GM23248 (cell line): ENCODE measurements at regions not wholly inside any gene's neighbourhood (a gene's known extent, or its start where the extent isn't known, plus 50 kb on each side); places are given as distances from the start of the nearest gene placed in this dataset.

Source experiments
- DNase-seq: peaks from one replicate; pipeline ENCODE4 v3.0.0-alpha.2; 2015
- H2AFZ ChIP-seq: fragments of 200-600 bp; sonication (generic); 2 replicates; pipeline ENCODE4 v1.6.1; 2016; ENCODE audit warnings: antibody characterized with exemption
- H3F3A ChIP-seq: fragments of 200-600 bp; sonication (generic); 2 replicates; pipeline ENCODE4 v1.6.1; 2016; ENCODE audit warnings: mild to moderate bottlenecking, antibody characterized with exemption, mixed run types; ENCODE audit not compliant: insufficient read depth
- H3K27ac ChIP-seq: fragments of 200-600 bp; sonication (generic); 2 replicates; pipeline ENCODE4 v1.5.1; 2016; ENCODE audit warnings: mild to moderate bottlenecking
- H3K27me3 ChIP-seq: fragments of 200-600 bp; sonication (generic); replicated peaks from 2 replicates; pipeline ENCODE4 v1.6.1; 2016; ENCODE audit warnings: mild to moderate bottlenecking; ENCODE audit not compliant: insufficient read depth
- H3K36me3 ChIP-seq: fragments of 200-600 bp; sonication (generic); 2 replicates; pipeline ENCODE4 v1.6.1; 2016; ENCODE audit warnings: low read depth, mild to moderate bottlenecking
- H3K4me1 ChIP-seq: fragments of 200-600 bp; sonication (generic); 2 replicates; pipeline ENCODE4 v1.6.1; 2016; ENCODE audit warnings: mild to moderate bottlenecking; ENCODE audit not compliant: insufficient read depth
- H3K4me2 ChIP-seq: fragments of 200-600 bp; sonication (generic); one replicate; pipeline ENCODE4 v1.6.1; 2016; ENCODE audit warnings: mild to moderate bottlenecking; ENCODE audit not compliant: unreplicated experiment
- H3K4me3 ChIP-seq: fragments of 200-600 bp; sonication (generic); 2 replicates; pipeline ENCODE4 v1.5.1; 2016; ENCODE audit warnings: mild to moderate bottlenecking
- H3K79me2 ChIP-seq: fragments of 200-600 bp; sonication (generic); 2 replicates; pipeline ENCODE4 v1.6.1; 2016; ENCODE audit warnings: mild to moderate bottlenecking; ENCODE audit not compliant: insufficient read depth
- H3K9ac ChIP-seq: fragments of 200-600 bp; sonication (generic); 2 replicates; pipeline ENCODE4 v1.6.1; 2016; ENCODE audit warnings: mild to moderate bottlenecking
- H3K9me2 ChIP-seq: fragments of 200-600 bp; sonication (generic); 2 replicates; pipeline ENCODE4 v1.6.1; 2016; ENCODE audit warnings: mixed run types, mild to moderate bottlenecking, moderate library complexity; ENCODE audit not compliant: insufficient read depth
- H3K9me3 ChIP-seq: fragments of 200-600 bp; sonication (generic); one replicate; pipeline ENCODE4 v1.6.1; 2017; ENCODE audit warnings: low read depth
- H4K20me1 ChIP-seq: fragments of 200-600 bp; sonication (generic); 2 replicates; pipeline ENCODE4 v1.6.0; 2016; ENCODE audit not compliant: insufficient read depth
- EZH2 ChIP-seq: fragments of 200-600 bp; sonication (generic); IDR thresholded peaks from 2 replicates; pipeline ENCODE4 v1.6.1; 2018; ENCODE audit warnings: antibody characterized with exemption, mild to moderate bottlenecking; ENCODE audit not compliant: insufficient read depth, poor library complexity, severe bottlenecking
- EZH2phosphoT487 ChIP-seq: fragments of 200-600 bp; sonication (generic); IDR thresholded peaks from 2 replicates; pipeline ENCODE4 v1.6.1; 2018; ENCODE audit warnings: antibody characterized with exemption, moderate library complexity, mild to moderate bottlenecking, low read depth; ENCODE audit not compliant: insufficient read depth
- WGBS, 2 experiments: methylation state at CpG; one replicate each; pipeline ENCODE4 v1.1.6; 2015 to 2017; ENCODE audit warnings: low lambda C conversion rate in 2 of 2, low coverage in 1 of 2; ENCODE audit errors: missing lambda C conversion rate in 2 of 2; 5-methylcytosine and 5-hydroxymethylcytosine counted together
- in situ Hi-C: fragments of 300-500 bp; cut with MboI; formaldehyde crosslinking; loops from 2 replicates; pipeline ENCODE4 v1.15.0; 2020

DNA sequence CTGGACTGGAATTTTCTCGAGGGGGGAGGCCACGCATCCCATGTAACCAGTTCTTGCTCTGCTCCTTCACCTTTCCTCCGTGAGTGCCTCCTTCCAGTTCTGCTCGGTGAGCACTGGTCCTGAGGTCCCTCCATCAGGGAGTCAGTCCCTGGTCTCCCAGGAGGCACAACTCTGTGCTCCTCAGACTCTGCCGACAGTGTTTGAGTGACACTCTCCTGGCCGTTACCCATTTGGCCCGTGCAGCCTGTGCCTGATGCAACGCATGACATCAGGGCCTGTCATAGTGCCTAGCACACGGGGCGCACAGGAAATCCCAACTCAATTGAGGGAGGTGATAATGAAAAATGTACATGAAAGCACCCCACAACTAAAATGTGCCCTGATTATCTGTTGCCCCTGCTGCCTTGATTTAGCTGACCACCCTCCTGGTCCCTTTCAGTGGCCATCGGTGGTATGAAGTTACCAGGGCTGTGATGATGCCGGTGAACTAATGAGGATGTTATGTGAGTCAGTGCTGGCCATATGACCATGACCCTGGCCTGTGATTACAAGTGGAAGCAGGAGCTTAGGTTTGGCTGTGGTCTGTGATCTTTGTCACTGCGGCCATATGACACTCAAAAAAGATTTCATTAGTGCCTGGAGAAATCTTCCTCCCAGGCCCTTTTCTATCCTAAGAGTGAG lies 144.6 kb downstream of the TDRD15 start:
- no peak for DNase-seq
- Histone ChIP-seq H3K9me3 (no peaks in the 10 kb centered on the region), H3K9ac (no peak overlapping the region), H3K79me2 (no peaks in the 10 kb centered on the region), H3F3A (no peaks in the 10 kb centered on the region), H2AFZ (no peak overlapping the region), H3K9me2 (no peaks in the 10 kb centered on the region), H4K20me1 (no peaks in the 10 kb centered on the region), H3K4me2 (no peak overlapping the region), H3K36me3 (no peaks in the 10 kb centered on the region), H3K27ac (no peak overlapping the region), H3K27me3 (no peaks in the 10 kb centered on the region), H3K4me1 (no peaks in the 10 kb centered on the region), H3K4me3 (no peak overlapping the region)
- in situ Hi-C loops: no loop called here
- TF ChIP-seq EZH2phosphoT487 (no peak), EZH2 (no peak)
- WGBS, 2 experiments: 32 to 36% methylated on average over 13 of the region's 13 CpGs

DNA sequence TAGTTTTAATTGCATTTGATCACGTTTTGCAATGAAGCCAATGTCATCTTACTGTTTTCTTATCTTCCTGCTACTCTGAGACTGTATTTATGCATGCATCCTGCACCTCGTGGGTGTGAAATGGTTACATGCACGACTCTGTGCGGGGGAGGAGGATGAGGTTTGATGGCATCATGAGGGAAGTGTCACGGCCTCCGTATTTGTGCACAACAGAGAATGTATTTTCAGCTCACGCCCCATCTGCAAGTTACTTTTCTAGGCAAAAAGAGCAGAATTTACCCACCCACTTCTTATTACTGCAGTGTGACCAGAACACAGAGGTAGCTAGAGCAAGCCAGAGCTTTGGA lies 145.1 kb downstream of the TDRD15 start:
- TF ChIP-seq EZH2 (no peak), EZH2phosphoT487 (no peak)
- no peak overlapping the region for H3K4me2 ChIP-seq
- in situ Hi-C loops: no loop called here

DNA sequence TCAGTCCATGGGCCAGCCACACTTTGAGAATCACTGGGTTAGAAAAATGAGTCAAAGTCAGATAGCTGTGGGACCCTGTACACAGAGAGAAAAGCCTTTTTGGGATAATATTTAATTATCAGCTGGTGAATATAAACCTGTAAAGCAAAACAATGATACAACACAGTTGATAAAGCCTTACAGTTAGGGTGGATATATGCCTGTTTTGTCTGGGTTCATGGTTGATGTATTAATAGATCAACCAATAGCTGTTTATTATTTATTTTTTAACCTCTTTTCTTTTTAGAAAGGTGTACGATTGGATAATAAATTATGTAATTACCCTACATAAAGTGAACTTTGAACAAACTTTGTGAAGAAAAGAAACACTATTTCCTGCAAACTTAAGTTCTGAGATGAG lies 145.6 kb downstream of the TDRD15 start:
- no peaks in the 10 kb centered on the region for H3K79me2 ChIP-seq

More for the DNA sequence above, 145.1 kb downstream of the TDRD15 start:
- no peak overlapping the region for H3K27ac ChIP-seq
- whole genome bisulfite sequencing, 2 experiments: 13 to 20% methylated on average over 7 of the region's 7 CpGs
- no peak for DNase-seq
- H3K9me3 ChIP-seq: no peaks in the 10 kb centered on the region
- H3K4me3 ChIP-seq: no peak overlapping the region
- no peaks in the 10 kb centered on the region for H3K27me3 ChIP-seq
- H3K4me1 ChIP-seq: no peaks in the 10 kb centered on the region
- H3K9me2 ChIP-seq: no peaks in the 10 kb centered on the region
- H4K20me1 ChIP-seq: no peaks in the 10 kb centered on the region
- H3F3A ChIP-seq: no peaks in the 10 kb centered on the region
- H2AFZ ChIP-seq: no peak overlapping the region
- no peak overlapping the region for H3K9ac ChIP-seq
- H3K36me3 ChIP-seq: no peaks in the 10 kb centered on the region
- H3K79me2 ChIP-seq: no peaks in the 10 kb centered on the region

DNA sequence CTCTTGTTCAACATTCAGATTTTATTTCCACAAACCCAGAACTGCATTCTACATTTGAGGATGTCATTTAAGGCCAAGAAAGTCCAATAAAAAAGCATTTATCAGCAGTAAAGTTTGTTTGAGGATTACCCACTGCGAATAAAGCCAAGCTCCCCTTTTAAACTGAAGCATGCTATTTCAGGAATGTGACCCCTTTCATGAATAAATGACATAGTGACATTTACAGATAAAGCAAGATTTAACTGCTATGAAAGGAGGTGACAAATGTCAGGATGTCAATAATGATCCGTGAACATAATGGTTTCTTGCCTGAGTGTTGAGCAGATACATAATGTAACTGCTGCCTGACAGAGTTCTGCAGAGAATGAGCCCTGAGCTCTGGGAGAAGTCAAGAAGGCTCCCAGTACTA lies 146.3 kb downstream of the TDRD15 start:
- WGBS, 2 experiments: 18 to 30% methylated on average over 2 of the region's 2 CpGs
- H3F3A ChIP-seq: no peaks in the 10 kb centered on the region
- TF ChIP-seq EZH2phosphoT487 (no peak), EZH2 (no peak)
- H2AFZ ChIP-seq: no peak overlapping the region
- no peak overlapping the region for H3K27ac ChIP-seq
- no peak overlapping the region for H3K9ac ChIP-seq
- no peaks in the 10 kb centered on the region for H3K79me2 ChIP-seq
- H3K4me2 ChIP-seq: no peak overlapping the region
- no peaks in the 10 kb centered on the region for H3K9me2 ChIP-seq
- no peaks in the 10 kb centered on the region for H3K4me1 ChIP-seq
- no peaks in the 10 kb centered on the region for H3K36me3 ChIP-seq
- in situ Hi-C loops: no loop called here
- no peaks in the 10 kb centered on the region for H3K27me3 ChIP-seq
- H3K4me3 ChIP-seq: no peak overlapping the region
- no peaks in the 10 kb centered on the region for H3K9me3 ChIP-seq
- no peaks in the 10 kb centered on the region for H4K20me1 ChIP-seq
- DNase-seq: no peak

More for the DNA sequence above, 145.6 kb downstream of the TDRD15 start:
- H4K20me1 ChIP-seq: no peaks in the 10 kb centered on the region
- no peak overlapping the region for H3K4me2 ChIP-seq
- H3K27me3 ChIP-seq: no peaks in the 10 kb centered on the region
- H3K4me3 ChIP-seq: no peak overlapping the region
- no peaks in the 10 kb centered on the region for H3K36me3 ChIP-seq
- H3K27ac ChIP-seq: no peak overlapping the region
- TF ChIP-seq EZH2phosphoT487: no peak
- no peak for TF ChIP-seq EZH2
- no peak for DNase-seq
- no peaks in the 10 kb centered on the region for H3K4me1 ChIP-seq
- no peak overlapping the region for H2AFZ ChIP-seq
- no peaks in the 10 kb centered on the region for H3F3A ChIP-seq
- in situ Hi-C loops: no loop called here
- H3K9me3 ChIP-seq: no peaks in the 10 kb centered on the region
- WGBS, 2 experiments: 5 to 13% methylated on average over 1 of the region's 1 CpG
- no peak overlapping the region for H3K9ac ChIP-seq
- no peaks in the 10 kb centered on the region for H3K9me2 ChIP-seq

DNA sequence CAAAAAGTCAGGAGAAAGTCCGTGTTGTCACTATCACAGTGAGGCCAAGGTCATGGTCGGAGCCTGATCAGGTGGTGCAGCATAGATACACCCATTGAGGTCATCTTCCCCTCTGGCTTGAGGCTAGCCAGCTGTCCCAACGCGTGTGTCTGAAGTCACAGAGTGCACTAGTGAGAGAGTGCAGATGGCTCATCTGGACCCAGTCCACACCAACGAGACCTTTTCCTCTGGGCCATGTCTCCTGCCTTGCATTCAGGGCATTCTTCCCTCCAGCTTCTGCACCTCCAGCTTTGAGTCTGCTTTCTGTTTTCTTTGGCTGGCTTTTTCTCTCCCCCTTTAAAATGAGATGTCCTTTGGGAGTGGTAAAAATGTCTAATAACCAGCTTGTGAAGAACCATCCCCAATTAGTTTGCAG lies 146.9 kb downstream of the TDRD15 start:
- Histone ChIP-seq H2AFZ (no peak overlapping the region), H3K4me1 (no peaks in the 10 kb centered on the region), H3F3A (no peaks in the 10 kb centered on the region), H3K27ac (no peak overlapping the region), H3K27me3 (no peaks in the 10 kb centered on the region), H4K20me1 (no peaks in the 10 kb centered on the region), H3K4me3 (no peak overlapping the region), H3K9me3 (no peaks in the 10 kb centered on the region), H3K9ac (no peak overlapping the region), H3K4me2 (no peak overlapping the region), H3K9me2 (no peaks in the 10 kb centered on the region), H3K36me3 (no peaks in the 10 kb centered on the region), H3K79me2 (no peaks in the 10 kb centered on the region)
- TF ChIP-seq EZH2: no peak
- no peak for TF ChIP-seq EZH2phosphoT487
- 22 to 32% methylated on average over 5 of the region's 5 CpGs for WGBS, 2 experiments
- DNase-seq: no peak
- in situ Hi-C loops: no loop called here
